A549 (cell line): ENCODE measurements at regions not wholly inside any gene's neighbourhood (a gene's known extent, or its start where the extent isn't known, plus 50 kb on each side); places are given as distances from the start of the nearest gene placed in this dataset.

Experiments
- ATAC-seq, 2 experiments: fragments of 200-7000 bp in 1 of 2; fragments of >200 bp in 1 of 2; cut with Nextera tagmentation in 1 of 2; cut with Tn5 transposase in 1 of 2; 3 replicates each; pipeline versions ENCODE4 v1.8.0 to v1.9.1; 2018 to 2020; ENCODE audit warnings: mild to moderate bottlenecking in 1 of 2, moderate library complexity in 1 of 2
- CTCF ChIA-PET: fragments of 300-600 bp; sonication (Branson Sonifier 250); formaldehyde crosslinking; extraction: SDS; loops from one replicate; lab custom pipeline; 2021; ENCODE audit warnings: antibody characterized with exemption, inconsistent platforms; lab: Yijun Ruan, JAX
- POLR2A ChIA-PET: fragments of 350-600 bp; formaldehyde crosslinking; extraction: SDS; loops from one replicate; lab custom pipeline; 2021; ENCODE audit warnings: antibody characterized with exemption, inconsistent platforms; lab: Yijun Ruan, JAX
- DNase-seq, 2 experiments: peaks; one replicate each; pipeline versions ENCODE4 v3.0.0 to v3.0.0-alpha.2; 2011 to 2016; ENCODE audit warnings: low read depth in 1 of 2, low spot score in 1 of 2
- FAIRE-seq: peaks from 2 replicates; lab custom pipeline; 2011; peaks lifted over from hg19 to GRCh38; lab: Jason Lieb, UNC
- H3K27ac ChIP-seq, 2 experiments: fragments of >200 bp; sonication (Bioruptor Twin); formaldehyde crosslinking; 3 replicates each; pipeline ENCODE4 v1.5.1; 2016 to 2017
- H3K4me1 ChIP-seq: fragments of >200 bp; sonication (Bioruptor Twin); formaldehyde crosslinking; 3 replicates; pipeline ENCODE4 v1.6.1; 2016
- H3K4me2 ChIP-seq: fragments of >200 bp; sonication (Bioruptor Twin); formaldehyde crosslinking; 3 replicates; pipeline ENCODE4 v1.6.1; 2016
- H3K4me3 ChIP-seq: fragments of >200 bp; sonication (Bioruptor Twin); formaldehyde crosslinking; 3 replicates; pipeline ENCODE4 v1.5.1; 2016
- H3K9me3 ChIP-seq: fragments of >200 bp; sonication (Bioruptor Twin); formaldehyde crosslinking; 3 replicates; pipeline ENCODE4 v1.6.1; 2016
- BCL3 ChIP-seq: fragments of >200 bp; sonication (Bioruptor Twin); formaldehyde crosslinking; IDR thresholded peaks from 3 replicates; pipeline ENCODE4 v1.6.1; 2016
- CHD4 ChIP-seq: fragments of 200-600 bp; sonication (generic); IDR thresholded peaks from 2 replicates; pipeline ENCODE4 v1.6.1; 2016; ENCODE audit warnings: antibody characterized with exemption, mild to moderate bottlenecking, borderline replicate concordance
- EHMT2 ChIP-seq: fragments of 200-600 bp; sonication (generic); IDR thresholded peaks from 2 replicates; pipeline ENCODE4 v1.6.1; 2016; ENCODE audit warnings: antibody characterized with exemption, low read depth, mild to moderate bottlenecking, moderate library complexity
- ELK1 ChIP-seq: fragments of 150-350 bp; IDR thresholded peaks from 2 replicates; pipeline ENCODE4 v1.6.1; 2014; ENCODE audit warnings: low read depth, mild to moderate bottlenecking, low read length
- EP300 ChIP-seq, 2 experiments: fragments of >200 bp; sonication (Bioruptor Twin); formaldehyde crosslinking; IDR thresholded peaks; 2 replicates in 1 of 2; 3 replicates in 1 of 2; pipeline ENCODE4 v1.6.1; 2016 to 2017
- ESRRA ChIP-seq: fragments of 150-350 bp; IDR thresholded peaks from 2 replicates; pipeline ENCODE4 v1.6.1; 2014; ENCODE audit warnings: mild to moderate bottlenecking, low read length, borderline replicate concordance
- FOSB ChIP-seq: fragments of 250-450 bp; sonication (Bioruptor Pico); IDR thresholded peaks from 2 replicates; pipeline ENCODE4 v1.5.0; 2020; ENCODE audit warnings: mild to moderate bottlenecking, moderate library complexity
- FOXS1 ChIP-seq: fragments of 250-450 bp; sonication (Bioruptor Pico); IDR thresholded peaks from 2 replicates; pipeline ENCODE4 v1.5.0; 2020; ENCODE audit warnings: mild to moderate bottlenecking, moderate library complexity
- GATA3 ChIP-seq: IDR thresholded peaks from 2 replicates; pipeline ENCODE4 v1.6.1; 2012; ENCODE audit warnings: borderline replicate concordance
- HDAC2 ChIP-seq: fragments of 200-600 bp; sonication (generic); IDR thresholded peaks from 2 replicates; pipeline ENCODE4 v1.6.1; 2016
- HES2 ChIP-seq: fragments of >200 bp; sonication (Bioruptor Twin); formaldehyde crosslinking; IDR thresholded peaks from 2 replicates; pipeline ENCODE4 v1.6.1; 2016
- HEYL ChIP-seq: fragments of 250-450 bp; sonication (Bioruptor Pico); IDR thresholded peaks from 2 replicates; pipeline ENCODE4 v1.8.0; 2021; ENCODE audit warnings: mild to moderate bottlenecking, moderate library complexity
- HMGXB4 ChIP-seq: fragments of 250-450 bp; sonication (Bioruptor Pico); IDR thresholded peaks from 2 replicates; pipeline ENCODE4 v1.5.0; 2021; ENCODE audit warnings: mild to moderate bottlenecking, moderate library complexity, borderline replicate concordance
- HOXA7 ChIP-seq: fragments of 250-450 bp; sonication (Bioruptor Pico); IDR thresholded peaks from 2 replicates; pipeline ENCODE4 v1.5.0; 2020; ENCODE audit warnings: mild to moderate bottlenecking, moderate library complexity
- HOXB5 ChIP-seq: fragments of 250-450 bp; sonication (Bioruptor Pico); IDR thresholded peaks from 2 replicates; pipeline ENCODE4 v1.5.0; 2020; ENCODE audit warnings: mild to moderate bottlenecking, moderate library complexity
- KDM1A ChIP-seq: fragments of 200-600 bp; sonication (generic); IDR thresholded peaks from 2 replicates; pipeline ENCODE4 v1.6.1; 2016; ENCODE audit warnings: low read depth, mild to moderate bottlenecking
- KDM5A ChIP-seq: fragments of 200-600 bp; sonication (generic); IDR thresholded peaks from 2 replicates; pipeline ENCODE4 v1.6.1; 2016; ENCODE audit warnings: antibody characterized with exemption, mild to moderate bottlenecking
- NFE2L2 ChIP-seq: fragments of 150-350 bp; conservative IDR thresholded peaks from 2 replicates; pipeline ENCODE4 v1.6.1; 2014; ENCODE audit warnings: low read length
- PHF8 ChIP-seq: fragments of 200-600 bp; sonication (generic); IDR thresholded peaks from 2 replicates; pipeline ENCODE4 v1.6.1; 2016; ENCODE audit warnings: low read depth, mild to moderate bottlenecking, antibody characterized with exemption, moderate library complexity, borderline replicate concordance
- RAD21 ChIP-seq, 2 experiments: fragments of >200 bp in 1 of 2; sonication (Bioruptor Twin) in 1 of 2; formaldehyde crosslinking in 1 of 2; IDR thresholded peaks in 1 of 2; conservative IDR thresholded peaks in 1 of 2; 2 replicates in 1 of 2; 3 replicates in 1 of 2; pipeline ENCODE4 v1.6.1; 2012 to 2018; ENCODE audit warnings: inconsistent platforms in 1 of 2
- RARB ChIP-seq: fragments of 250-450 bp; sonication (Bioruptor Pico); IDR thresholded peaks from 2 replicates; pipeline ENCODE4 v1.8.0; 2021; ENCODE audit warnings: mild to moderate bottlenecking, moderate library complexity
- RCOR1 ChIP-seq: fragments of 150-350 bp; IDR thresholded peaks from 2 replicates; pipeline ENCODE4 v1.6.1; 2014; ENCODE audit warnings: antibody characterized with exemption, low read length, low read depth
- SMC3 ChIP-seq: fragments of >200 bp; sonication (Bioruptor Twin); formaldehyde crosslinking; IDR thresholded peaks from 3 replicates; pipeline ENCODE4 v1.6.1; 2018; ENCODE audit warnings: inconsistent platforms
- SREBF2 ChIP-seq: fragments of 450-650 bp; IDR thresholded peaks from 2 replicates; pipeline ENCODE4 v1.6.1; 2014; ENCODE audit warnings: mild to moderate bottlenecking, moderate library complexity
- ZNF302 ChIP-seq: fragments of 250-450 bp; sonication (Bioruptor Pico); IDR thresholded peaks from 2 replicates; pipeline ENCODE4 v1.9.0; 2021; ENCODE audit warnings: inconsistent platforms, mild to moderate bottlenecking, moderate library complexity
- ZSCAN20 ChIP-seq: fragments of 250-450 bp; sonication (Bioruptor Pico); IDR thresholded peaks from 2 replicates; pipeline ENCODE4 v1.8.0; 2022; ENCODE audit warnings: mild to moderate bottlenecking, moderate library complexity
- WGBS: methylation state at CpG from one replicate; pipeline ENCODE4 v1.1.6; 2017; ENCODE audit errors: missing lambda C conversion rate; 5-methylcytosine and 5-hydroxymethylcytosine counted together
- TF ChIP-seq, protein P1 (sequence below): IDR thresholded peaks from 2 replicates; pipeline ENCODE4 v1.6.1; 2012

GRCh38 chr21:14762327-14762726 is 216.2 kb upstream of the SAMSN1 start:
- TF ChIP-seq NFE2L2 (no peak), KDM5A (no peak), SMC3 (no peak), ESRRA (no peak), FOSB (no peak), FOXS1 (CRISPR knock-in tag) (no peak), GATA3 (no peak), ELK1 (no peak)
- no peak overlapping the region for H3K27ac ChIP-seq
- FAIRE-seq (no peak), ATAC-seq (no peak), DNase-seq (no peak)
- POLR2A ChIA-PET, result no interaction called here
- CTCF ChIA-PET, result no interaction called here
- no peaks in the 10 kb centered on the region for H3K4me1 ChIP-seq
- no peak overlapping the region for H3K4me3 ChIP-seq
- no peak overlapping the region for H3K4me2 ChIP-seq
- WGBS, result 88% methylated on average over 1 of the region's 1 CpG
- H3K9me3 ChIP-seq, result no peaks in the 10 kb centered on the region

DNA sequence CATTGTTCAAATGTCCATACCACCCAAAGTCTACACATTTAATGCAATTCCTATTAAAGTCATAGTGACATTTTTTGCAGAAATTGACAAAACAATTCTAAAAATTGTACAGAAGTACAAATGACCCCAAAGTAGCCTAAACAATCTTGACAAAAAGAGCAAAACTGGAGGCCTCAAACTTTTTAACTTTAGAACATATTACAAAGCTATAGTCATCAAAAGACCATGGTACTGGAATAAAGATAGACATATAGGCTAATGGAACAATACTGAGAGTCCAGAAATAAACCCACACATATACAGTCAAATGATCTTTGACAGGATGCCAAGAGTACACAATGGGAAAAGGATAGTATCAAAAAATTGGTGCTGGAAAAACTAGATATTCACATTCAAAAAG is 213.2 kb upstream of the SAMSN1 start:
- H3K4me1 ChIP-seq, result no peaks in the 10 kb centered on the region
- DNase-seq, result no peak
- no peak for TF ChIP-seq PHF8
- TF ChIP-seq HOXA7, result no peak
- no peak for TF ChIP-seq RCOR1
- no peak for TF ChIP-seq FOSB
- TF ChIP-seq HEYL (CRISPR knock-in tag), result no peak
- TF ChIP-seq EP300 (IDR thresholded peaks at IDR 0.05), result no peak
- TF ChIP-seq RAD21 (conservative IDR thresholded peaks at IDR 0.05 in 1 of 2, IDR thresholded peaks at IDR 0.05 in 1 of 2), result no peak
- no peak for TF ChIP-seq KDM1A
- TF ChIP-seq ZSCAN20 (CRISPR knock-in tag), result no peak
- TF ChIP-seq SREBF2, result no peak
- no peak for TF ChIP-seq HES2
- no peak for TF ChIP-seq HDAC2
- TF ChIP-seq RARB (CRISPR knock-in tag), result no peak
- TF ChIP-seq BCL3, result no peak
- no peak for TF ChIP-seq SMC3
- no peak for TF ChIP-seq ZNF302 (CRISPR knock-in tag)
- H3K4me2 ChIP-seq, result no peak overlapping the region
- FAIRE-seq, result no peak
- ATAC-seq, result no peak
- H3K4me3 ChIP-seq, result no peak overlapping the region
- POLR2A ChIA-PET, result no interaction called here
- no peaks in the 10 kb centered on the region for H3K9me3 ChIP-seq
- no peak overlapping the region for H3K27ac ChIP-seq
- CTCF ChIA-PET, result no interaction called here

DNA sequence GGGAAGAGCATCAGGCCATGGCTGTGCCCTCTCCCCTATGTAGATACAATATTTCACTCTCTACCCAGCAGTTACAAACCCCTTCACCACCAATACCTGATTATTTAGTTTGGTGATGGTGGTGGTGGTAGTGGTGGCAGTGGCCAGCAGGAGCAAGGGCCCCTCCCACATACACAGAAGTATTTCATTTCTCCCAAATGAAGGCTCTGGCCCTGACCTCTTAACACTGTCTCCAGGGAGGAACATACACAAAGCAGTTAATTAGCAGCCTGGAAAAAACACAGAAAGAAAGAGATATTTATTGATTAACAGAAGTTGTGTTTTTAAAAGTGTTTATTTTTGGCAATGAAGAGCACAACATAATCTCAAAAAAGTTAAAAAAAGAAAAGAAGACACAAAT is 212.7 kb upstream of the SAMSN1 start:
- no peak overlapping the region for H3K4me2 ChIP-seq
- H3K9me3 ChIP-seq, result no peaks in the 10 kb centered on the region
- no peak overlapping the region for H3K4me3 ChIP-seq
- TF ChIP-seq ZSCAN20 (CRISPR knock-in tag) (no peak), EHMT2 (no peak), HOXA7 (no peak), HES2 (no peak), NFE2L2 (no peak), SMC3 (no peak), HOXB5 (CRISPR knock-in tag) (no peak), CHD4 (no peak), PHF8 (no peak), ELK1 (no peak), FOSB (no peak), HDAC2 (no peak), HMGXB4 (CRISPR knock-in tag) (no peak)
- TF ChIP-seq, protein P1, sequence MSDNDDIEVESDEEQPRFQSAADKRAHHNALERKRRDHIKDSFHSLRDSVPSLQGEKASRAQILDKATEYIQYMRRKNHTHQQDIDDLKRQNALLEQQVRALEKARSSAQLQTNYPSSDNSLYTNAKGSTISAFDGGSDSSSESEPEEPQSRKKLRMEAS, result no peak
- H3K27ac ChIP-seq, result no peak overlapping the region
- no peak for DNase-seq
- no peak for ATAC-seq
- ChIA-PET POLR2A (no interaction called here), CTCF (no interaction called here)
- FAIRE-seq, result no peak
- no peaks in the 10 kb centered on the region for H3K4me1 ChIP-seq
